GM11168 (cell line): ENCODE measurements at regions not wholly inside any gene's neighbourhood (a gene's known extent, or its start where the extent isn't known, plus 50 kb on each side); places are given as distances from the start of the nearest gene placed in this dataset.
"Not testable (repeated sequence)": the region's sequence is repeated elsewhere in the genome, so short reads cannot be mapped to it uniquely, and the experiment has no call there.

Source experiments
- in situ Hi-C: fragments of 300-500 bp; cut with MboI; formaldehyde crosslinking; loops from one replicate; pipeline ENCODE4 v1.12.0; 2022; ENCODE audit warnings: low sequenced_read_pairs; ENCODE audit not compliant: unreplicated experiment

GRCh38 chr6:47404435-47404834 lies 73.2 kb upstream of the CD2AP start:
- in situ Hi-C loops: loop anchor here (10.0 to 25.0 kb wide), 2 partner anchors 220 to 333 kb away; no protein-coding TSS in a partner anchor

- in situ Hi-C loops: loop anchor here (10.0 to 25.0 kb wide), 2 partner anchors 220 to 332 kb away; no protein-coding TSS in a partner anchor
These were observed 72.3 kb upstream of the CD2AP start for GRCh38 chr6:47405273-47405672.

DNA sequence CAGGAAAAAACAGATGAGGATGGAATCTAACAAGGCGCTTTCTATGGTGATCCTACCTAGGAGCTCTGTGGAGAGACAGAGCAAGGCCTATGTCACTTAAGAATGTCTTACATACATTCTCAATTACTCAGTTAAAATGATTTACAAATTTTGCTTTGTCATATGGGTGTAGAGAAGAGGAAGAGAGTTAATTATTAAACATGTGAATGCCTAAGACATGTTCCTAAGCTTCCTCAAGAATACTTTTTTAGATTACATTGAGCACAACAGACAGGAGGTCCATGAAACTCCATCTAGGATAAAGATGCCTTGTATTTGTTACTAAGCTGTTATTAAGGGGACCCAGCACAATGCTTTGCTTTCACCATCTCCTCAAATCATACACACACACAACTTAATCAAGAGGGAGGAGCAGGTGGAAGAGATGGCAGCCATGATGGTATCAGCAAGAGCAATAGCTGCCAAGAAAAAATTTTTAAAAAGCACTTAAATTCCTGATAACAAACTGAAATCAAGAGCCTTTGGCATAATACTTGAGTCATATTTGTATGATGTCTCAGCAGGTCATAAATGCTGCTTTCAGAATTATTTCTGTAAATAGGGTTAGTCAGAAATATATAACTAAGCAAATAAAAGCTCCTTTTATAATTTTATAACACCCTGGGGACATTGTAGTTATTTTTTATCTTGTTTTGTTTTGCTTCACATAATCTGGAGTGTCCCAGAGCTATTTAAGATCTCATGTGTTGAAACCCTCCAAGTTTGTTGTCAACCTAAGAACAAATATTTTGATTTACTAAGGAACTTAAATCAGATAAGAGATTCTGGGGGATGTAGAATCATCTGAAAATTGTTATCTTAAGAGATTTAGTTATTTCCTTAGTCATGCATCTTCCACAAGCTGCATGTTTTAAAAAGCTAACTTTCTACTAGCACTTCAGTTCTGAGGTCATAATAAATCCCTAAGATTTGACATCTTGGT lies 70.0 kb upstream of the CD2AP start:
- in situ Hi-C loops: loop anchor here (10.0 to 25.0 kb wide), 2 partner anchors 217 to 330 kb away; no protein-coding TSS in a partner anchor

- in situ Hi-C loops: loop anchor here (25.0 kb wide), 1 partner anchor 323 kb away; no protein-coding TSS in a partner anchor
These were observed 63.7 kb upstream of the CD2AP start for GRCh38 chr6:47413752-47414422.

DNA sequence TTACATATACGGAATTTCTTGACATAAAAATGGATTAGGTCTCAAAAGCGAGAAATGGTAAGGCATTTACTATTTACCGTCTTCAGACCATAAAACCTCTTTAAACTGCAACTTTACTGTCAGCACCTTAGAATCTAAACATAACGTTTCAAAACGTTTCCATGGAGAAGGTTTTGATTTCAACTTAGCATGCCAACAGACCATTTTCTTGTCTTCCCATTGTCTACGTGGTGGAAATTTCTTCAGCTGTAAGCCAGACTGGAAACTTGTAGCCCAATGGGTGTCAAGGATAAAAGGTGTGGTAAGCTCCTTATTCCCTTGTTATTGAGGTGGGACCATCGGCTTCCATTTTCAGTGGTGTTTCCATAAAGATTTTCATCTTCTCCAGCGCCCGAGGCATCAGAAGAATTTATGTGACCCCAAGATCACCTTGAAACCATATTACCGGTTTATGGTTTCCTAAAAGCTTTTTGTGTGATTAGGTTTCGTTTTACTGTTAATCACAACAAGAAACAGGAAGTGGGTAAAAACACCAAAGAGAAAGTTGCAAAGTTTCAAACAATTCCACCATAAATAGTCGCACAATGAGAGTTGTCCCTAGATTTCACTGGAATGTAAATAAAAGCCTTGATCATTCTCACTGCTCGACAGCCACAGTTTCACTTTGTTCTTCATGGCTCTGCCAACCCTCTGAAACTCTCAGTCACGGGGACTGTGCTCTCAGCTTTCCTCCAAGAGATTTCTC lies 63.0 kb upstream of the CD2AP start:
- in situ Hi-C loops: loop anchor here (25.0 kb wide), 1 partner anchor 323 kb away; no protein-coding TSS in a partner anchor

GRCh38 chr6:47416396-47417345 lies 60.9 kb upstream of the CD2AP start:
- in situ Hi-C loops: loop anchor here (25.0 kb wide), 1 partner anchor 321 kb away; no protein-coding TSS in a partner anchor

DNA sequence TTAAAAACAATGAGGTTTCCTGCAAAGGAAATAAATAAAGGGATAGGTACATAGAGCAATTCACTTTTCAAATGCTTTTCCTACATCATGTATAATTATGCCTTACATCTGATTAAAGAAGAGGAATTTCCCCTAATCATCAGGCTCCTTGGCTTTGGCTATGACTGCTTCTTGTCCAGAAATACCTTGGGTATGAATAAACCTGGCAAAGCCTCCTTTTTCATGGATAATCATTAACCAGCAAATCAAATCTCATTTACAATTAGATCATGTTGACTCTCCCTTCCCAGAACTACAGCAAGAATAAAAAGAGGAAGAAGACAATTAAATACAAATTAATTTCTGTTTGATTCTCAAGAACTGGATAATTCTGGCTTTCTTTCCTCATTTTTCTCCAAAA lies 58.0 kb upstream of the CD2AP start:
- in situ Hi-C loops: loop anchor here (25.0 kb wide), 1 partner anchor 318 kb away; no protein-coding TSS in a partner anchor

- in situ Hi-C loops: loop anchor here (25.0 kb wide), 1 partner anchor 317 kb away; no protein-coding TSS in a partner anchor
These were observed 56.9 kb upstream of the CD2AP start for GRCh38 chr6:47420394-47421371.

- in situ Hi-C loops: loop anchor here (25.0 kb wide), 1 partner anchor 314 kb away; no protein-coding TSS in a partner anchor
These were observed 54.5 kb upstream of the CD2AP start for GRCh38 chr6:47423079-47423478.

- in situ Hi-C loops: loop anchor here (25.0 kb wide), 1 partner anchor 313 kb away; no protein-coding TSS in a partner anchor
These were observed 53.2 kb upstream of the CD2AP start for GRCh38 chr6:47424436-47424836.

- in situ Hi-C loops: not testable (repeated sequence)
These were observed 51.9 kb upstream of the CD2AP start for GRCh38 chr6:47425724-47426123.

DNA sequence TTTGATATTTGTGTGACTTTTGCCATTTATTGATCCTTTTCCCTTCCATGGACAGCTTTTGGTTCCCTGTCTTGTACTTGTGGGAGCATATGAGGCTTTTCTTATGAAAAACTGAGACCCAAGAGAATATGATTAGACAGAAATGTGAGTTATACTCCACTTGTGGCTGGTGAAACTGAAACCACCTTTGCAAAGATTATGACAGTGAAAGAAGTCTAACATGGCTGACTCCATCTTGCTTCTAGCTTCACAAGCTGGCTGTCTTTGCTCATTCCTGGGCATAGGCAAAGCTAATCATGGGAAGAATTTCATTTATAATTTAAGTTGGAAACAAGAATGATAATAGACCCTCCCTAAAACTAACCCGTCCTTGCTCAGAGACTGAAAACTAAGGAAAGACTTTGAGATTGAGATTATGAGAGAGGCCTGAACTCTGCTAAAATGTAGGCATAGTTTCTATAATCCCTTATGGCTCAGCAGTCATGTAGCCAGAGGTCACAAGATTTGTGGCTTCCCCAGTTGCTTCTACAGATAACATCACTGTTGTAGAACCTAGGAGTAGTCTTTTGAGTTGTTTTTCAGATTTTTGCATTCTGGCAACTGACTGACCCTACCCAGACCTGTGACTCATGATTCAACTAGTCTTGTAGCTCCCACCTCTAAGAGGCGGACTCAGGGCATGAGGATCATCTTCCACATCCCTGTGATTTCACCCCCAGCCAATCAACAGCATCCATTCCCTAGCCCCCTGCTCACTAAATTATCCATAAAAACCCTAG lies 50.9 kb upstream of the CD2AP start:
- in situ Hi-C loops: no loop called here

DNA sequence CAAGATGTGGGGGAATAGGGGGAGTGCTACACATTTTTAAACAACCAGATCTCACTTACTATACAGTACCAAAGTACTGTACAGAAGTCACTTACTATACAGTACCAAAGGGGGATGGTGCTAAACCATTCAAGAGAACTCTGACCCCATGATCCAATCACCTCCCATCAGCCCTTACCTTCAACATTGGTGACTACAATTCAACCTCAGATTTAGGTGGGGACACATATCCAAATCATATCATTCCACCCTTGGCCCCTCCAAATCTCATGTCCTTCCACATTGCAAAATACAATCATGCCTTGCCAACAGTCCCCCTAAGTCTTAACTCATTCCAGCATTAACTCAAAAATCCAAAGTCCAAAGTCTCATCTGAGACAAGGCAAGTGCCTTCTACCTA lies 49.9 kb upstream of the CD2AP start:
- in situ Hi-C loops: no loop called here
